IPS DF 19.7 (cell line): ENCODE measurements at regions not wholly inside any gene's neighbourhood (a gene's known extent, or its start where the extent isn't known, plus 50 kb on each side); places are given as distances from the start of the nearest gene placed in this dataset.

Source experiments
- DNase-seq: peaks from one replicate; pipeline ENCODE4 v3.0.0-alpha.2; 2013; ENCODE audit warnings: low read depth, low spot score

DNA sequence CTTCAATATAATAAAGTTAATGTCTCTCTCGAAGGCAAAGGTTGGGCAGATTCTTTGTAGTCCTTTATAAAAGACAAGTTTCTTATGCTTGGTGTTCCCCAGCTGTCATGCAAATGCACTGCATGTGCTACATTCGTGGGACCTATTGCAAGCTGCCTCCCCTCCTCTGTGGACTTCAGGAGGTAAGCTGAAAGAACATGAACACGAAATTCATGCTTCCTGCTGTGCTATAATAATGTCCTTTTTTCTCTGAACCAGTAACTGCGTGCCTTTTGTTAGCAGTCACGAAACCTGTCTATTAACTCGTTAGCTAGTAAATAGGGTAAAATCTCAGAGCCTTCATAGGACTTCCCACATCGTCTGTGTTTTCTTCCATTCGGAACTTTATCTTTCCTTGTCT is 363.5 kb downstream of the CDH9 start:
- no peak for DNase-seq

DNA sequence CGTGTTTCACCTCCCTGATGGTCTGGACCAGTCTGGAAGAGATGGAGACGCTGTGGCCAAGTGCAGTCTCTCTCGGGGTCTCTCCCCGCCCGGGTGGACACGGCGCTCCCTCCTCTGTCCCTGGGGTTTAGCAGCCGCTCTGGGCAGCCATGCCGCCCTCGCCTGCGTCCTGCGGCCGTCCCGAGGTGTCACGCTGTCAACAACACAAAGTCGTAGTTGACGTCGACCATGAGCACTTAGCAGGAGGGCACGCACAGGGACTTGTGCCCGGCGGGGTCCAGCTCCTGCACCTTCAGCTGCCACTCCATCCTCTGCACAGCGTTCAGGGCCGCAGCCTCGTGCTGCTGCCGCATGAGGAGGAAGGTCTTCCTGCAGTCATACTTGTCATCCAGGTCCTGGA is 368.9 kb downstream of the CDH9 start:
- DNase-seq, result no peak

DNA sequence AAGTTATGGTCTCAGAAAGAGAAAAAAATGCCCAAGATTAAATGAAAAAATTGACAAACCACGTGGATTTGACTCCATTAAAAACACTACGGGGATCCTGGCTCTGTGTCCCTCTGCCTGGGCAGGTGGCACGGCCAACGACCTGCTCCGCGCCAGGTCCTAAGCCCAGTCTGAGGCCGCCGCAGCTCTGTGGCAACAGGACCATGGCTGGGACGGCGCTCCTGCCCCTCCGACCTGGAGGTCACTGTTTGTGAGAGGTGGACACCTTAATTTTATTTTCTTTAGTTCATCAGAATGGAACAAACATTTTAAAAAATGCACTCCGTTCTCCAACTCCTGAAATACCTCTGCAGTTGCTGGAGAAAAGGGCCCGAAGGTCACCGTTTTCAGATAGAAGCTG is 369.4 kb downstream of the CDH9 start:
- no peak for DNase-seq

DNA sequence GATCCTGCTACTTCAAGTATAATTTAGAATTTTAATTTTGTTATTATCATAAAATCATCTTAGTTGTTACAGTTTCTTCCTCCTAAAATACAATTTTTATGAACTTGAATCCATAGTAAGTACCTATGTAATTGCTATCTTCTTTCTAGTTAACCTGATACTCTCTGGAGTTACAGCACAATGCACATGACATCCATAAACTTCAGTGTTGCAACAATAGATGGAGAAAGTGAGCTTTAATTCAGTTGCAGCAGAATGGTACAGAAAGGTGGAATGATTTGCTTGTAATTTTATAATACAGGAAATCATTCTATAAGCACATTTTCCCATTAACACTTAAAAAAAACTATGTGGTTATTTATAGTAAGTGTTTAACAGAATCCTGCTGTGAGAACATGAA is 372.0 kb downstream of the CDH9 start:
- DNase-seq, result no peak

DNA sequence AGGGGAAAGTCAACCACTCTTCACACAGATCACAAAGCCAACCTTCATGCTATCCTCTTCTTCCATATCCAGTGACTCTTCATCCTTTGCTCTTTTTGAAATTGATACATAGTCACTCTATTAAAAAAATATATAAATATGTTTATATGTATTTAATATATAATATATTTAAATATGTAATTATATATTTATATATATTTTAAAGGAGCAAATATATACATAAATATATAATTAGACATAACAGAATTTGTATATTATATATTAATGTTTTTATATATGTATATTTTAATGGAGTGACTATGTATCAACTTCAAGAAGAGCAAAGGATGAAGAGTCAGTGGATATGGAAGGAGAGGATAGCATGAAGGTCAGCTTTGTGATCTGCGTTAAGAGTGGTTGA is 374.9 kb downstream of the CDH9 start:
- DNase-seq, result no peak

DNA sequence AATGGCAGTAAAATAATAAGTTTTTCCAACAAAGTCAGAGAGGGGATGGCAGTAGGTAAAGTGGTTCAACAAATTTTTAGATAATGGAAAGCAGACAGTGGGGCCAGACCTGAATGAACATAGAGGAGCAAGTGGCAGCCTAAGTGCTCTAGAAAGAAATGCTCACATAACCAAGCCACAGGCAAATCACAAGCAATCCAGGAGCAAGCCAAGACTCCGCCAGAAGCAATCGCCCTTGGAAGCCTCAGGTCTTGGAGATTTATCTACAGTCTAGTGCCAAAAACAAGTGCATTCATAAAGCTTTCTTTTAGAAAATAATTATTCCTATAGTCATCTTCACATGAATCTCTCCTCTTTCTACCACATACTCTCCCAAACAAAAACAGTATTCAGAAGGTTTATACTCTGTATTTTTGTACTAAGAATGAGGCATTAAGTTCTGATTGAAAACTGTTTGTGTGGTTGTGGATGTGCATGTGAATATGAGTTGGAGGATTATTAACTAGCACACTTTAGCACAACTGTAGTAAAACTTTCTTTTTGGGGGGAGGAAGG is 375.5 kb downstream of the CDH9 start:
- no peak for DNase-seq

DNA sequence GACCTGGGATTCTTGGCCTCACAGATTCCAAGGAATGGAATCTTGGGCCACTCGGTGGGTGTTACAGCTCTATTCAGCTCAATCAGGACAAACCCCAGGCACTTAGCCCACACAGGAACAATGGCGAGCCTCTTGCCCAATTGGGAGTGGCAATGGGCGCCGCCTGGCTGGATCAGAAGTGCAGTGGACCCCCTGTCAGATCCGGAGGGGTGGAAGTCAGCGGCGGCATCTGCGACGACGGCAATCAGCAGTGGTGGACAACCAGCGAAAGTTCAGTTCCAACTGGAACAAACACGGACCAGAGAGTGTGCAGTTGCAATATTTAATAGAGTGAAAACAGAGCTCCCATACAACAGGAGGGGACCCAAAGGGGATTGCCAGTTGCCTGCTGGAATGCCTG is 378.3 kb downstream of the CDH9 start:
- DNase-seq, result no peak

DNA sequence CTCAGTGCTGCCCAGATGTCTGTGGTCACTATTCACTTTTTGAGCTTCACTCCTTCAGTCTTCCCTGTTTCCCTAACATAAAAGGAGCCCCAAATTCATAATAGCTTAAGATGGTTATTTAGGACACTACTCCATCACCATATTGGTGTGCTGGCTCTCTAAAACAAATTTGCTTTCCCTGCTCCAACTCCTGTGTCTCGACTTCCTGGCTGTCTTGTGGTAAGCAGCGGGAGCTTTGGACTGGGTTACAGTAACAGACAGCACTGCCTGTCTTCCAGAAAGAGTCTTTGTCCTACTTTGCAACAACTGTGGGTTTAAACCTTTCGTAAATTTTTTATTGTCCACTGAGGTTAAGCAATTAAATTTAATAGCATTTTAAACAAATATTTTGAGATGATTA is 389.4 kb downstream of the CDH9 start:
- no peak for DNase-seq

DNA sequence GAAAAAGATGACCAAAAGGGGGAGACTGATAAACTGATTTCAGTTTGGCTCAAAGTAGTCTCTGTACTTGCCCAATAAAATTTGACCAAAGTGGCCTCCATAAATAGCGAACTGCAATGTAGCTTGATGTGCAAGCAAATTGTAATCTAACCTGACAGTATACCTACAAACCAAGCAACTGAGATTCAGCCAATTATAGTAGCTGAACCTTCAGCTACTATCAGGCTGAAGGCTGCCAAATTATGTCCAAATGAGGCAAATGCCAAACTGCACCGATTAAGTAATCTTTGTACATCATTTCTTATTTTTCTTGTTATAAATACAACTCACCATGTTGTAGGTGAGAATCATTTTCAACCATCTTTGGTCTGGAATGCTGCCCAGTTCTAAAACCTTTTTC is 390.6 kb downstream of the CDH9 start:
- no peak for DNase-seq

DNA sequence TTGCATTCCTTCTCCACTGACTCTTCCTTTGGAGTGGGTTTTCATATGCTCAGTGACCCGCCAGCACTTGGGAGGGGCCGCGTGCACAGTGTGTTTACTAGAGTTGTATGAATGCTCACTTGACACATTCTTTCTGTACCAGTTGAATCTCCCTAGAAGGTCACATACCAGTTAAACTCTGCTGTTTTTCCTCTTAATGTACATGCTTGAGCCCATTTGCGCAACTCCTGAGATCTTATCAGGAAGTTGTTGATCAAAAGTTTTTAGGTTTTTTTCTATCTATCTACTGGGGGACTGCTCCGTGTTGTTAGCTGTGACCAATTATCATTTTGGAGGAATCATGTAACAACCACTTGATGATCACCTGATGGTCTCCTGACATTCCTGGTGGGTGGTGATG is 392.7 kb downstream of the CDH9 start:
- no peak for DNase-seq

DNA sequence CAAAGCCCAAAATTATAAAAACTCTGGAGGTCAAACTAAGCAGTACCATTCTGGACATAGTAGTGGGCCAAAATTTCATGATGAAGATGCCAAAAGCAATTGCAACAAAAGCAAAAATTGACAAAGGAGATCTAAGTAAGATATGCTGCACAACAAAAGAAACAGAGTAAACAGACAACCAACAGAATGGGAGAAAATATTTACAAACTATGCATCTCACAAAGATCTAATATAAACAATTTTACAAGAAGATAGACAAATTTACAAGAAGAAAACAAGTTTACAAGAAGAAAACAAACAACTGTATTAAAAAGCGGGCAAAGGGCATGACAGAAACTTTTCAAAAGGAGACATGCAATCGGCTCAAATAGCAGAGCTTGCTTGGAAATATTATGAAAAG is 396.9 kb downstream of the CDH9 start:
- DNase-seq, result no peak

DNA sequence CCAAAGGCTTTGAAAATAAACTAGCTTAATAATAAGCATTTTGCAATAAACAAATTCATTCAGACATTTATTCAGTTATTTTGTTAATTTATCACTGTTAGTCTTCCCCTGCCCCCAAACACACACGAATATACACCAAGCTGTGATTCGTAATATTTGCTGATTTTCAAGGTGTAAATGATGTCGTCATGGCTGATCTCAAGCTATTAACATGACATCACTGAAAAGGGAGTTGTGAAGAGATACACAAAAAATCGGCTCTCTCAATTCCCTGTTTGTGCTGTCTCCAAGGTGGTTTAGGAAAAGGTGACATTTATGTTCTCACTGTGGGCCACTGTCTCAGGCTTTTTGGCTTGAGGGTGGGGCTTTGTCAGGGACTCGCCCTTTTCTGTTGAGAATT is 413.3 kb downstream of the CDH9 start:
- no peak for DNase-seq

DNA sequence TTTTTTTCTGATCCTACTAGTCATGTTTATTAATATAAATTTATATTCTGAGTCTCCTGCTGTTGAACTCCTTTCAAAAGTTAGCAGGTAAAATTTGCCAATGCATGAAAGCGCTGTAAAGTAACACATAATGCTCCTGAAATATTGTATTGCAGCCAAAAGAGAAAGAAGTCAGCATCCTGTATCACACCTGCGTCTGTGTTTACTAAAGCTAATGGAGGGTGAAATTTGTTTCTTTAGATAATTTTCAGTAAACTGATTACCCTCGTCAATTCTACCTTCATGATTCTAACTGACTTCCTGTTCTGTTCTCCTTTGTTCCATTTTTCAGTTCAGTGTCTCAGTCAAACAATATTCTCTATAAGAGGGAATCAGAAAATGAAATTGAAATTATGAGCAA is 415.4 kb downstream of the CDH9 start:
- DNase-seq, result no peak

DNA sequence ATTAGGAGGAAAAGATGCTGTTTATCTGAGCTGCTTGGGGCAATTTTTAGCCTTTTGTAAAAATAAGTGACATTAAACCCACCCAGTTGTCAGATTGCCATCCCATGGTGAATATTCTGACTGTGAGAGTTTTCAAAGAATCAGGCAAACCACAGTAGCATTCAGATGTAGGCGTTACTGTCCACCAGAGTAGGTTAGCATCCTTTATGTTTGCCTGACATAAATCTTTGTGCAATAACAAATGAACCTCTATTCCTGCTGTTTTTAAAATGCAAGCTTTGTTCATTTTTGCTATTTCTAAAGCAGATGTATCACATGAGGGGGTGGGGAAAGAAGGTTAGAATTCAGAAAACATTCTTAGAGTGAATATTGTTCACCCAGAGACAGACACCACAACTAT is 427.8 kb downstream of the CDH9 start:
- DNase-seq, result no peak

DNA sequence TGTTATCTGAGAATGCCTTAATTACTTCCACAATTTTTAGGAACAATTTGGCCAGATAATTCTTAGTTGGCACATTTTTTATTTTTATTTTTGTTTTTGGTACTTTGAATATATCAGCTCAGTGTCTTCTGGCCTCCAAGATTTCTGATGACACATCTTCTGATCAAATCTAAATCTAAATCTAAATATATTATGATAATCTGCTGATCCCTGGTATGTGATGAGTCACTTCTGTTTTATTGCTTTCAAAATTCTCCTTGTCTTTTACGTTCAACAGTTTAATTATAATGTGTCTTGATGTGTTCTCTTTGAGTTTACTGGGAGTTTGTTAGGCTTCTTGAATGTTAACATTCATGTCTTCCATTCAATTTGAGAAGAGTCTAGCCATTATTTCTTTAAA is 436.8 kb downstream of the CDH9 start:
- DNase-seq, result no peak

DNA sequence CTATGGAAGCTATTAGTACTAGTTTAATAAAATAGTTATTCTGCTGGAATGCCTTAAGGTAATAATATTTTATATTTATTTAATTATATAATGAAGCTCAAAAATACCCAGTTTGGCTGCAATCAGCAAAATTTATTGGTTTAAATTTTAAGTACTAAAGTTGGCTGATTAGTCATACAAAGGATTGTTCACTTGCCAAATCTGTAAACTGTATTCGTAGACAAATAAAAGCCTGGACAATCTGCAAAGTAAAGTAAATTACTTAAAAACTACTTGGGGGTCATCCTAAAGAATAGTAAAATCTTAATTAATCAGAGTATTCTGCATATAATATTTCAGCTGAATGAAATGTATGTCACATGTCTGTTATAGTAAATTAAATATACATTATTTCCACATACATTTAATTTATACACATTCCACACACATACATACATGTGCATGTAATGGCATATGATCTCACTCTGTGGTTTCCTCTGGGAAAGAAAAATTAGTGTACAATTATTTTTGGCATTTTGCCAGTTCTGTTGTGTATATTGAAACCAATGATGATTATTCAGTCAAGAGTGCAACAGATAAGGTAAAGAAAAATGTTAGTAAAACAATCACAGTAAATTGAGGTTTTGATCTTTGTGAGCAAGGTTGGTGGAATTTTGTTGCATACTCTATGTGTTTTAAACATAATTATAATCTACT is 455.9 kb downstream of the CDH9 start:
- no peak for DNase-seq

DNA sequence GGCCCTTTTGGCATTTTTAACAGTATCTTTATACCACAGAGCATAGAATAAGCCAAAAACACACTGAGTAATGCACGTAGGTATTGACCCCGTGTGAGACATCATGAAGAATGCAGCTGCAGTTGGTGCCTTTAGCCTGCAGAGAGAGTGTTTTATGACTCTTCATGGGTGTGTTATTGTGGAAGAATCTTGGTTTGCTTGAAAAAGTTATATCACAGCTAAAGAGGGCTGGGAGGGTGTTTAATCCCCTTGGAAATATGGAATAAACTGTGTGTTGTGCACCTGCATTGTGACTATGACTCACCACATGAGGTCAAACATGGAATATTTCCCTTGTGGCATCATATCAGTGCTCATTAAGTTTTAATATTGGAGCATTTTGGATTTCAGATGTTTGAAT is 458.7 kb downstream of the CDH9 start:
- no peak for DNase-seq

DNA sequence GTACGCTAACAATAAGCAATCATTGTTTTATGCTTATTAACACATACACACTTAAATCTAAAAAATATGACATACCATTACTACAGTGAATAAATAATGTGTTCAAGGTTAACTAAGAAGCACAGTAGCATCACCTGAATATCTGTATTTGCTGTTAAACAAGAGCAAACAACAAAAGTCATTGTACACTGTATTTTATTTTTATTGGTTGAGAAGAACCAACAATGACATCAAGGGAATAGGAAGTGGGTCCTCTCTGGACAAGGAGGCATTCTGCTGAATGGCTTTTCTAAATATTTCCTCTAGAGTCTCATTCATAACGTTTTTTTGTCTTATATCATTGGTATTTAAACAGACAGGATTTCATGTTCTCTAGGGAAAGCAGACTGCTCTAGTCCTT is 460.4 kb downstream of the CDH9 start:
- DNase-seq, result no peak

DNA sequence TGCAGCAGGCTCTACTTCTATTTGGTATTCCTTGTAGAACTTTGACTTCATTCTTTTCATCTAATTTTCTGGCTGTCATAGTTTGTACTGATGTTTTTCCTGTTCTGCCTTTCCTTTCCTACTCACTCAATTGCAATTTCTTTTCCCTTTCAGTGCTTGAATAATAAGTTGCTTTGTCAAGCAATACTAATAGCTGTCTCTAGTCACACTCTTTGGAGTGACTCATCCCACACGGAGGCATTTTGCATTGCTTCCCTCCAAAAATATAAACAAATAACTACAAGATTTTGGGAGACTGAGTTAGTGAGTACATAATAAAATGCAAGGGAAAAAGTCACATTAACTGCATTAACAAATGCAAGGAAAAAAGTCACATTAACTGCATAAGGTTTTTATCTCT is 465.9 kb downstream of the CDH9 start:
- no peak for DNase-seq

DNA sequence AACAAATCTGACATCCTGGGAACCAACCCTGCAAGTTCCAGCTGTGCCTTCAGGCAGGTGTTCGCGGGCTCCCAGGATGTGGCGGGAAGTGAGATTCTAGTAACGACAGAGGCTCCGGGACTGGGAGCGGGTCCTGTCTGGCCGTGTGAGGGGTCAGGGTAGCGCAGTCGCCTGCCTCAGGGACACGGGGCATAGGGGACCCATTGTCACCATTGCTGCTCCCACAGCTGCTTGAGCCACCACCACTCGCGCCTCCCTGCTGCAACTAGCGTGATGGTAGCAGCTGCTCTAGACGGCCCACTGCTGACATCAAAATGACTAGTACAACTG is 468.5 kb downstream of the CDH9 start:
- DNase-seq, result no peak

DNA sequence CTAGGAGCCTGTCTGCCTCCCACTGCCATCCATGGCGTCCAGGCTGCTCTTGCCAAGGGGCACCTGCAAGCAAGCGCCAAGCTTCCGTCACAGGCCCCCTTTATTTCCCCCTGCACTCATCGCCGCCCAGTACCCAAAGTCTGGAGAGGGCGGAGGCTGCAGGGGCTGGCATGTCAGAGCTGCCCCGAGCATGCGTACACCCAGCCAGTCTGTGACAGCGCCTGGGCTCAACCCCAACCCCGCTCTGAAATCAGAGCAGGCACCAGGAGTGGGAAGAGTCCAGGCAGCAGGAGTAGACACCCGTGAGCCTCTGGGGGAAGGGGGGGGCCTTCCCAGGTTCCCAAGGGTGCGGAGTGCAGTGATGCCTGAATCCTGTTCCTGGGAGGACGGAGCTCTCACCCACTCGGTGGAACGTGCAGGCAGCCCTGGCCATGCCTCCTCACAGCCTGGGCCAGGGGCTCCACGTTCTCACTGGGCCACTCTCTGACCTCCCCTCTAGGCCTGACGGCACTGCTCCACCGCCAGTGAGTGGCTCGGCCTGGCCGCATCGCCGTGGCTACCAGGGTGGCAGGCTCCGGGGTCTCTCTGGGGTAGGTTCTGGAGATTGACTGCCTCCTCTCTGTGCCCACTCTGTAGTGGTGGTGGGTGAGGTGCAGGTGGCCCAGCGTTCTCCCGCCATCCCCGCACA is 469.0 kb downstream of the CDH9 start:
- no peak for DNase-seq

DNA sequence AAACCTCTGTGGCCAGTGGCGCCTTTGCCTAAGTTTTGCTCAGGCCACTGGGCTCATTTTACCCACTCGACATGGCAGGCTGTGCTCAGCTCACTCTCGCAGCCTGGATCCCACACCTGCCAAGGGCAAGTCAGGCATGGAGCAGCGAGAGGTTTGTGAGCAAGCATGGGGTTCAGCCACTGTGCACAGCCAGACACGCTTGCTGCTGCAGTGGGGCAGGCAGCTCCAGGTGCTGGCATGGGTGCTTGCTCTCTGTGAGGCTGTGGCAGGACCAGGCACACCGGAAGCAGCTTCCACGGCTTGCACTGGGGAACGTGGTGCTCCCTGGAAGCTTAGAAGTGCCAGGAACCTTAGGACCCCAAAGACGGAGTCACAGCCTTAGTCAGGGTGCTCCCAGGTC is 470.1 kb downstream of the CDH9 start:
- DNase-seq, result no peak

DNA sequence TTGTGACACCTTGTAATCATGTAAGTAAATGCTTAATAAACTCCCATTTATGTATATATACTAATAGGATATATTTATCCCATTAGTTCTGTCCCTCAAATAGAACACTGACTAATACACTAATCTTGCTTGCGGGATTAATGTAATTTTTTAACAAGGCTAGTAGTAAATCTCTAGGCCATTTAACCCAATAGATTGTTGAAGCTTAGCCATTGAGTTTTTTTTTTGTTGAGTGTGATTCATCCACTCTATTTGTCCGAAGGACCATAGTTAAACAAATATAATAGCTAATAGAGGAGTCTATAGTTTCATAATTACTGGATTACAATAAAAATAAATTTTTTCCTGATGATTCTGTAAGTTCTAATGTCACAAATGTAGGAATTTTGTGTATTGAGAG is 474.4 kb downstream of the CDH9 start:
- DNase-seq, result no peak

DNA sequence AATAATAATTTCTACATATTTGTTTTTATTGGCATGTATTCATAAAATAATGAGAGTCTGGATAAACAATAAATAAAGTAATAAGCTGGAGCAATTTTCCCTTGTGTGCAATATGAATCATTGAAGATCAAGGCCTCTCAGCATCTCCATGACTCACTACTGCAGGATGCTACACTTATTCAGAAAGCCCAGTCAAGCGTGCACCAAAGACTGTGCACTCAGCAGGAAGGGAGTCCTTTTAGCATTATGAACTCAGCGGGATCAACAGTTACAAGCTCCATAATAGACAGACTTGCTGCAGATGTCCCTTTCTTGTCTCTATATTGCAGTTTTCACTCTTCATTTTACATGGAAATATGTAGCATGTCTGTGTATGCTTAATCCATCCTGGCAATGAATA is 485.3 kb downstream of the CDH9 start:
- no peak for DNase-seq
